Activated naive CD4-positive, alpha-beta T cell treated with anti-CD3 and anti-CD28 coated beads, Interleukin-2, amount 10 ng/mL, durations not matched to agents 7 days and 5 days (primary cell): ENCODE measurements at regions not wholly inside any gene's neighbourhood (a gene's known extent, or its start where the extent isn't known, plus 50 kb on each side); places are given as distances from the start of the nearest gene placed in this dataset.

Experiments used
- CTCF ChIA-PET: fragments of 350-600 bp; sonication (Branson Sonifier 250); formaldehyde crosslinking; loops from one replicate; lab custom pipeline; 2021; ENCODE audit warnings: antibody characterized with exemption; lab: Charles Lee
- DNase-seq: peaks from one replicate; pipeline ENCODE4 v3.0.0-alpha.2; 2020
- H3K27ac Mint-ChIP-seq: one replicate; pipeline ENCODE4 v1.8.0; 2021; ENCODE audit warnings: mild to moderate bottlenecking, moderate library complexity, mixed read lengths
- H3K27me3 Mint-ChIP-seq: one replicate; pipeline ENCODE4 v1.8.0; 2021; ENCODE audit warnings: mild to moderate bottlenecking, mixed read lengths
- H3K36me3 Mint-ChIP-seq: one replicate; pipeline ENCODE4 v1.8.0; 2021; ENCODE audit warnings: mixed read lengths
- H3K4me1 Mint-ChIP-seq: one replicate; pipeline ENCODE4 v1.8.0; 2021; ENCODE audit warnings: mixed read lengths
- H3K4me3 Mint-ChIP-seq: one replicate; pipeline ENCODE4 v1.8.0; 2021; ENCODE audit warnings: mild to moderate bottlenecking, moderate library complexity, mixed read lengths
- H3K9me3 Mint-ChIP-seq: one replicate; pipeline ENCODE4 v1.8.0; 2021; ENCODE audit warnings: mixed read lengths

GRCh38 chr20:40821429-40821828 lies 132.4 kb upstream of the MAFB start:
- Mint-ChIP-seq H3K27me3 (peaks cover 9% of the 10 kb centered on the region), H3K27ac (no peak overlapping the region), H3K9me3 (peaks cover 6% of the 10 kb centered on the region), H3K36me3 (no peaks in the 10 kb centered on the region), H3K4me1 (no peaks in the 10 kb centered on the region), H3K4me3 (no peak overlapping the region)
- CTCF ChIA-PET = no interaction called here
- no peak for DNase-seq

GRCh38 chr20:40826699-40827098 lies 137.7 kb upstream of the MAFB start:
- H3K9me3 Mint-ChIP-seq = peaks cover 6% of the 10 kb centered on the region
- H3K36me3 Mint-ChIP-seq = no peaks in the 10 kb centered on the region
- H3K4me1 Mint-ChIP-seq = no peaks in the 10 kb centered on the region
- H3K4me3 Mint-ChIP-seq = no peak overlapping the region
- H3K27me3 Mint-ChIP-seq = peaks cover 4% of the 10 kb centered on the region
- no peak for DNase-seq
- CTCF ChIA-PET = no interaction called here
- H3K27ac Mint-ChIP-seq = no peak overlapping the region

- H3K4me3 Mint-ChIP-seq = no peak overlapping the region
- no peaks in the 10 kb centered on the region for H3K36me3 Mint-ChIP-seq
- peaks cover 16% of the 10 kb centered on the region for H3K27me3 Mint-ChIP-seq
- DNase-seq = no peak
- H3K4me1 Mint-ChIP-seq = no peaks in the 10 kb centered on the region
- H3K9me3 Mint-ChIP-seq = peaks cover 2% of the 10 kb centered on the region
- H3K27ac Mint-ChIP-seq = no peak overlapping the region
- CTCF ChIA-PET = no interaction called here
Observed at GRCh38 chr20:40835321-40835720, 146.3 kb upstream of the MAFB start.

DNA sequence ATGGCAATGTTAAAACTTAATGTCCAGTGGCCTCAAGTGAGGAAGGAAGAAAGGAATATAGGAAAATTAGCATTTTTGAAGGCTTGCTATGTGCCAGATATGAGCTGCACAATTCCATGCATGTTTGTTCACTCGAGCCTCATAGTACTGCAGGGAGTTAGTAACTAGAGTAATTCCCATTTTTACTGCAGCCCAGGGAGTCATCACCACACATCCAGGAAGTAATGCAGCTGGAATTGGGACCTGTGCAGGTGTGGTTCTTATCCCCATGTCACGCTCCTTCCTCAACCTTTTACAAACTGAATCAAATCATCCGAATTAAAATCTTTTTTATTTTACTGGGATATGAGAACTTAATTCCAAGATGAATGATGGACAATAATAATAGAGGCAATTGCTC lies 149.5 kb upstream of the MAFB start:
- Mint-ChIP-seq H3K27ac (no peak overlapping the region), H3K36me3 (no peaks in the 10 kb centered on the region)
- CTCF ChIA-PET = interaction anchor here (1.1 kb wide), 1 partner anchor 125 kb away, joined by 3 read pairs; no protein-coding TSS in a partner anchor

GRCh38 chr20:40843251-40843650 lies 154.2 kb upstream of the MAFB start:
- H3K27ac Mint-ChIP-seq = no peak overlapping the region
- no peak for DNase-seq
- no peaks in the 10 kb centered on the region for H3K36me3 Mint-ChIP-seq
- no peaks in the 10 kb centered on the region for H3K4me1 Mint-ChIP-seq
- H3K4me3 Mint-ChIP-seq = no peak overlapping the region
- peaks cover 18% of the 10 kb centered on the region for H3K27me3 Mint-ChIP-seq
- CTCF ChIA-PET = no interaction called here
- no peaks in the 10 kb centered on the region for H3K9me3 Mint-ChIP-seq

More for the DNA sequence above, 149.5 kb upstream of the MAFB start:
- no peak overlapping the region for H3K4me3 Mint-ChIP-seq
- H3K4me1 Mint-ChIP-seq = no peaks in the 10 kb centered on the region
- no peak for DNase-seq
- peaks cover 25% of the 10 kb centered on the region for H3K27me3 Mint-ChIP-seq
- H3K9me3 Mint-ChIP-seq = peaks cover 2% of the 10 kb centered on the region

- peaks cover 18% of the 10 kb centered on the region for H3K27me3 Mint-ChIP-seq
Observed at GRCh38 chr20:40844332-40844731, 155.3 kb upstream of the MAFB start.

DNA sequence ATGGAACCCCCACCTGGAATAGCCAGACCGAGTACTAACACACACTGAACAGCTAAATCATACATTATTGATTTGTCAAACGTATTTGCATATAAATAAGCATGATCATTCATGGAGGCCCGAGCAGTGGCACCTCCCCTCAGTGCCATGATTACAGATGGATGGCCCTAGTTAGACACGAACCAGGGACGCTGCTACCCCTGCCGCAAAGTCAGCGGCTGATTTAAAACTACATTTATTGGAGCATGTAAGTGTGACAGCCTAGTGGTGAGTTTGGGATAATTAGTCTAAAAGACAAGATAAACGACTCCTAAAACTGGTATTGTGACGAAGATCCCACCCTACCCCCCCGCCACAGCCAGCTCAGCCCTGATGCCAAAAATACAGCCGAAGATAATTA lies 159.1 kb upstream of the MAFB start:
- H3K27me3 Mint-ChIP-seq = peaks cover 4% of the 10 kb centered on the region
- no peak overlapping the region for H3K4me3 Mint-ChIP-seq

More at GRCh38 chr20:40844332-40844731, 155.3 kb upstream of the MAFB start:
- H3K36me3 Mint-ChIP-seq = no peaks in the 10 kb centered on the region
- CTCF ChIA-PET = no interaction called here
- no peak overlapping the region for H3K4me3 Mint-ChIP-seq
- no peak overlapping the region for H3K27ac Mint-ChIP-seq
- no peaks in the 10 kb centered on the region for H3K4me1 Mint-ChIP-seq
- no peaks in the 10 kb centered on the region for H3K9me3 Mint-ChIP-seq
- DNase-seq = no peak

DNA sequence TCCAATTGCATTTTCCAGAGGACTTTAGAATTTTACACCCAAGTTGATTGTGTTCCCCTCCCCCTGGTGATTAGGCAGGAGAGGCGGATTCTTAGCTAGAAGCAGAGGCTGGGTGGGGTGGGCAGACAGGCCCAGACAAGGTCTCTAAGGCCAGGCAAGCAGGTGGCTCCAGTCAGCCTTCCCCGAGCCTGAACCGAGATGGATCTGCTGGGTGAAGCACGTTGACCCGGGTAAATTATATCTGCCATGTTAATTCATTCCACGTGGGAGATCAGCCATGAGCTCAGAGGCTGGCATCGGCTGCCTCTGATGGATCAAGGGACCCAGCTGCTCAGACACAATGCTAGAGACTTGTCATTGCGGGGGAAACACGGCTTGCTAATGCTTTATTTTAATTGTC lies 159.5 kb upstream of the MAFB start:
- Mint-ChIP-seq H3K36me3 (no peaks in the 10 kb centered on the region), H3K9me3 (no peaks in the 10 kb centered on the region), H3K27me3 (peaks cover under 1% of the 10 kb centered on the region), H3K4me1 (no peaks in the 10 kb centered on the region), H3K27ac (no peak overlapping the region), H3K4me3 (no peak overlapping the region)
- DNase-seq = no peak
- CTCF ChIA-PET = interaction anchor here (0.9 kb wide), 1 partner anchor 97 kb away, joined by 3 read pairs; no protein-coding TSS in a partner anchor

More for the DNA sequence above, 159.1 kb upstream of the MAFB start:
- H3K4me1 Mint-ChIP-seq = no peaks in the 10 kb centered on the region
- CTCF ChIA-PET = interaction anchor here (0.9 kb wide), 1 partner anchor 97 kb away, joined by 3 read pairs; no protein-coding TSS in a partner anchor
- DNase-seq = no peak
- H3K9me3 Mint-ChIP-seq = no peaks in the 10 kb centered on the region
- no peaks in the 10 kb centered on the region for H3K36me3 Mint-ChIP-seq
- no peak overlapping the region for H3K27ac Mint-ChIP-seq

- Mint-ChIP-seq H3K36me3 (no peaks in the 10 kb centered on the region), H3K9me3 (no peaks in the 10 kb centered on the region), H3K27me3 (no peaks in the 10 kb centered on the region), H3K27ac (no peak overlapping the region), H3K4me1 (no peaks in the 10 kb centered on the region), H3K4me3 (no peak overlapping the region)
- DNase-seq = no peak
- CTCF ChIA-PET = no interaction called here
Observed at GRCh38 chr20:40849456-40849855, 160.4 kb upstream of the MAFB start.

- CTCF ChIA-PET = no interaction called here
- no peaks in the 10 kb centered on the region for H3K4me1 Mint-ChIP-seq
- H3K27me3 Mint-ChIP-seq = peaks cover 6% of the 10 kb centered on the region
- H3K27ac Mint-ChIP-seq = no peak overlapping the region
- H3K9me3 Mint-ChIP-seq = no peaks in the 10 kb centered on the region
- no peaks in the 10 kb centered on the region for H3K36me3 Mint-ChIP-seq
- H3K4me3 Mint-ChIP-seq = no peak overlapping the region
- no peak for DNase-seq
Observed at GRCh38 chr20:40851051-40851450, 162.0 kb upstream of the MAFB start.

DNA sequence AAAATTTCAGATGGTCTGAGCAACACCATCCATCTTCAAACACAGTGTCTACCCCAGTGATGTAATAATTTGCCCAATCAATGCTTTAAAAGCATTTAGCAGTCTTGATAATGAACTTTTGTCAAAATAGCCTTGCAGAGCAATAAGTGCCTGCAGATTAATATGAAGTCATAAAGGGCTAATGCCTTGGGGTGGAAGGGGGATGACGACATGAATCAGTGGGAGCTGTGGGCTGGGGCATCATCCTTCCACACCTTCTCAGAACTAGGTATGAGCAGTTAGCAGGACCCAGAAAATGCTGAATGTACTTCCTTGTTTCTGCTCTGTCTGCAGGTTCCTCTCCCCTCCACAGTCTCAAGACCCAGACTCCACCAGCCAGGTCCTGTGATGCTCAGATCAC lies 166.2 kb upstream of the MAFB start:
- Mint-ChIP-seq H3K9me3 (no peaks in the 10 kb centered on the region), H3K4me3 (no peak overlapping the region), H3K27ac (no peak overlapping the region), H3K27me3 (peaks cover 17% of the 10 kb centered on the region), H3K4me1 (no peaks in the 10 kb centered on the region), H3K36me3 (no peaks in the 10 kb centered on the region)
- CTCF ChIA-PET = no interaction called here
- no peak for DNase-seq

GRCh38 chr20:40856653-40857052 lies 167.6 kb upstream of the MAFB start:
- Mint-ChIP-seq H3K4me1 (no peaks in the 10 kb centered on the region), H3K4me3 (no peak overlapping the region), H3K9me3 (no peaks in the 10 kb centered on the region), H3K27me3 (peaks cover 17% of the 10 kb centered on the region), H3K27ac (no peak overlapping the region), H3K36me3 (no peaks in the 10 kb centered on the region)
- DNase-seq = no peak
- CTCF ChIA-PET = interaction anchor here (1.0 kb wide), 1 partner anchor 113 kb away, joined by 5 read pairs; no protein-coding TSS in a partner anchor

DNA sequence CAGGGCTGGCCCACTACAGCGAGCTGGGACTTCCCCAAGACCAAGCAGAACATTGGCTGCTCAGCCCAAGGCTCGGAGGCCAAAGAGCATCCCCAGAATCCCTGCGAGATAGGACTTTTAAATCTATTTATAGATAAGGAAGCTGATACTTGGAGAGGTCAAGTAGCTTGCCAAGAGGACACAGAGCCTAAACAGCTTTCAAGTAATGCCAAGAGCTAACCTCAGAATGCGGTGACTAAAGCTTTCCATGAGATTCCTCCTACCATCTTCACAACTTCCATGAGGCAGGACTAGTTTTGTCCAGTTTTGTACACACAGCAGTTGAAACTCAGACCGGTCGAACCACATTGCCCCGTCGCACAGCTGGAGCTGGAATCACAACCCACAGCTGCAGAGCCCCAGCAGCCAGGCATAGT lies 168.1 kb upstream of the TOP1 start:
- H3K9me3 Mint-ChIP-seq = no peaks in the 10 kb centered on the region
- H3K27ac Mint-ChIP-seq = no peak overlapping the region
- peaks cover 15% of the 10 kb centered on the region for H3K27me3 Mint-ChIP-seq
- no peaks in the 10 kb centered on the region for H3K4me1 Mint-ChIP-seq
- CTCF ChIA-PET = no interaction called here
- H3K4me3 Mint-ChIP-seq = no peak overlapping the region
- DNase-seq = no peak
- H3K36me3 Mint-ChIP-seq = no peaks in the 10 kb centered on the region

- no peaks in the 10 kb centered on the region for H3K36me3 Mint-ChIP-seq
Observed at GRCh38 chr20:40861427-40862008, 167.1 kb upstream of the TOP1 start.

DNA sequence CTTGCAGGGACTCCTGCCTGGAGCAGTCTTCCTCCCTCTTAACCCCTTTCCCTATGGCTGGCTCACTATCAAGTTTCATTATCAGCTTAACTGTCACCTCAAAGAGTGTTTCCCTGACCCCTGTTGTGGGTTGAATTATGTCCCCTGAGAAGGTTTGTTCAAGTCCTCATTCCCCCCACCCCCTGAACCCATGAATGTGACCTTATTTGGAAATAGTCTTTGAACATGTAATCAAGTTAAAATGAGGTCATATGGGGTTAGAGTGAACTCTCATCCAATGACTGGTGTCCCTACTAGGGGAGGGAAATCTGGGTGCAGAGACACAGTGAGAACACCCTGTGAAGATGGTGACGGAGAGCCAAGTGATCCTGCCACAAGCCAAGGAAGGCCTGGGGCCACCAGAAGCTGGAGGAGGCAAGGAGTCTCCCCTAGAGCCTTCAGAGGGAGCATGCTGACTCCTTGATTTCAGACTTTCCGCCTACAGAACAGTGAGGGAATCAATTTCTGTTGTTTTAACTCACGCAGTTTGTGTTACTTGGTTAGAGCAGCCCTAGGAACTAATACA lies 165.2 kb upstream of the TOP1 start:
- no peak overlapping the region for H3K4me3 Mint-ChIP-seq
- DNase-seq = no peak
- H3K36me3 Mint-ChIP-seq = no peaks in the 10 kb centered on the region
- CTCF ChIA-PET = no interaction called here
- H3K4me1 Mint-ChIP-seq = no peaks in the 10 kb centered on the region
- peaks cover 7% of the 10 kb centered on the region for H3K27me3 Mint-ChIP-seq
- H3K9me3 Mint-ChIP-seq = no peaks in the 10 kb centered on the region
- no peak overlapping the region for H3K27ac Mint-ChIP-seq

More at GRCh38 chr20:40861427-40862008, 167.1 kb upstream of the TOP1 start:
- Mint-ChIP-seq H3K27me3 (peaks cover 11% of the 10 kb centered on the region), H3K9me3 (no peaks in the 10 kb centered on the region), H3K4me1 (no peaks in the 10 kb centered on the region), H3K4me3 (no peak overlapping the region), H3K27ac (no peak overlapping the region)
- CTCF ChIA-PET = no interaction called here
- DNase-seq = no peak
